A549 (cell line): ENCODE measurements at regions not wholly inside any gene's neighbourhood (a gene's known extent, or its start where the extent isn't known, plus 50 kb on each side); places are given as distances from the start of the nearest gene placed in this dataset.

Source experiments
- ATAC-seq, 2 experiments: fragments of 200-7000 bp in 1 of 2; fragments of >200 bp in 1 of 2; cut with Nextera tagmentation in 1 of 2; cut with Tn5 transposase in 1 of 2; 3 replicates each; pipeline versions ENCODE4 v1.8.0 to v1.9.1; 2018 to 2020; ENCODE audit warnings: mild to moderate bottlenecking in 1 of 2, moderate library complexity in 1 of 2
- CTCF ChIA-PET: fragments of 300-600 bp; sonication (Branson Sonifier 250); formaldehyde crosslinking; extraction: SDS; loops from one replicate; lab custom pipeline; 2021; ENCODE audit warnings: antibody characterized with exemption, inconsistent platforms; lab: Yijun Ruan, JAX
- POLR2A ChIA-PET: fragments of 350-600 bp; formaldehyde crosslinking; extraction: SDS; loops from one replicate; lab custom pipeline; 2021; ENCODE audit warnings: antibody characterized with exemption, inconsistent platforms; lab: Yijun Ruan, JAX
- DNase-seq, 2 experiments: peaks; one replicate each; pipeline versions ENCODE4 v3.0.0 to v3.0.0-alpha.2; 2011 to 2016; ENCODE audit warnings: low read depth in 1 of 2, low spot score in 1 of 2
- FAIRE-seq: peaks from 2 replicates; lab custom pipeline; 2011; peaks lifted over from hg19 to GRCh38; lab: Jason Lieb, UNC
- H3K27ac ChIP-seq, 2 experiments: fragments of >200 bp; sonication (Bioruptor Twin); formaldehyde crosslinking; 3 replicates each; pipeline ENCODE4 v1.5.1; 2016 to 2017
- H3K4me1 ChIP-seq: fragments of >200 bp; sonication (Bioruptor Twin); formaldehyde crosslinking; 3 replicates; pipeline ENCODE4 v1.6.1; 2016
- H3K4me2 ChIP-seq: fragments of >200 bp; sonication (Bioruptor Twin); formaldehyde crosslinking; 3 replicates; pipeline ENCODE4 v1.6.1; 2016
- H3K4me3 ChIP-seq: fragments of >200 bp; sonication (Bioruptor Twin); formaldehyde crosslinking; 3 replicates; pipeline ENCODE4 v1.5.1; 2016
- H3K9me3 ChIP-seq: fragments of >200 bp; sonication (Bioruptor Twin); formaldehyde crosslinking; 3 replicates; pipeline ENCODE4 v1.6.1; 2016
- CBX2 ChIP-seq: fragments of 200-600 bp; sonication (generic); IDR thresholded peaks from 2 replicates; pipeline ENCODE4 v1.6.1; 2016; ENCODE audit warnings: low read depth, mild to moderate bottlenecking, borderline replicate concordance
- CEBPB ChIP-seq, 2 experiments: fragments of >200 bp in 1 of 2; sonication (Bioruptor Twin) in 1 of 2; formaldehyde crosslinking in 1 of 2; IDR thresholded peaks; 2 replicates each; pipeline ENCODE4 v1.6.1; 2012 to 2016
- CHD4 ChIP-seq: fragments of 200-600 bp; sonication (generic); IDR thresholded peaks from 2 replicates; pipeline ENCODE4 v1.6.1; 2016; ENCODE audit warnings: antibody characterized with exemption, mild to moderate bottlenecking, borderline replicate concordance
- HMGXB4 ChIP-seq: fragments of 250-450 bp; sonication (Bioruptor Pico); IDR thresholded peaks from 2 replicates; pipeline ENCODE4 v1.5.0; 2021; ENCODE audit warnings: mild to moderate bottlenecking, moderate library complexity, borderline replicate concordance
- HOXA7 ChIP-seq: fragments of 250-450 bp; sonication (Bioruptor Pico); IDR thresholded peaks from 2 replicates; pipeline ENCODE4 v1.5.0; 2020; ENCODE audit warnings: mild to moderate bottlenecking, moderate library complexity
- HOXB5 ChIP-seq: fragments of 250-450 bp; sonication (Bioruptor Pico); IDR thresholded peaks from 2 replicates; pipeline ENCODE4 v1.5.0; 2020; ENCODE audit warnings: mild to moderate bottlenecking, moderate library complexity
- JUNB ChIP-seq: fragments of >200 bp; sonication (Bioruptor Twin); formaldehyde crosslinking; IDR thresholded peaks from 2 replicates; pipeline ENCODE4 v1.6.1; 2016
- KDM1A ChIP-seq: fragments of 200-600 bp; sonication (generic); IDR thresholded peaks from 2 replicates; pipeline ENCODE4 v1.6.1; 2016; ENCODE audit warnings: low read depth, mild to moderate bottlenecking
- RARB ChIP-seq: fragments of 250-450 bp; sonication (Bioruptor Pico); IDR thresholded peaks from 2 replicates; pipeline ENCODE4 v1.8.0; 2021; ENCODE audit warnings: mild to moderate bottlenecking, moderate library complexity
- RFX5 ChIP-seq: fragments of 450-650 bp; IDR thresholded peaks from 2 replicates; pipeline ENCODE4 v1.7.1; 2014; ENCODE audit warnings: antibody characterized with exemption, mild to moderate bottlenecking, moderate library complexity
- RNF2 ChIP-seq: fragments of 200-600 bp; sonication (generic); IDR thresholded peaks from 2 replicates; pipeline ENCODE4 v1.6.1; 2016; ENCODE audit warnings: low read depth, mild to moderate bottlenecking, antibody characterized with exemption, moderate library complexity, borderline replicate concordance
- TFCP2L1 ChIP-seq: fragments of 250-450 bp; sonication (Bioruptor Pico); IDR thresholded peaks from 2 replicates; pipeline ENCODE4 v1.5.0; 2021; ENCODE audit warnings: mild to moderate bottlenecking
- TP53 ChIP-seq: fragments of 250-450 bp; sonication (Bioruptor Pico); IDR thresholded peaks from 2 replicates; pipeline ENCODE4 v1.5.0; 2021; ENCODE audit warnings: mild to moderate bottlenecking, moderate library complexity
- ZFP36 ChIP-seq: fragments of 450-650 bp; IDR thresholded peaks from 2 replicates; pipeline ENCODE4 v1.6.1; 2014; ENCODE audit warnings: borderline replicate concordance; ENCODE audit not compliant: partially characterized antibody
- WGBS: methylation state at CpG from one replicate; pipeline ENCODE4 v1.1.6; 2017; ENCODE audit errors: missing lambda C conversion rate; 5-methylcytosine and 5-hydroxymethylcytosine counted together
- TF ChIP-seq, protein P1 (sequence below): IDR thresholded peaks from 2 replicates; pipeline ENCODE4 v1.6.1; 2012; ENCODE audit warnings: low read depth, borderline replicate concordance
- TF ChIP-seq, protein P2 (sequence below): fragments of >200 bp; sonication (Bioruptor Twin); formaldehyde crosslinking; IDR thresholded peaks from 3 replicates; pipeline ENCODE4 v1.5.1; 2016

DNA sequence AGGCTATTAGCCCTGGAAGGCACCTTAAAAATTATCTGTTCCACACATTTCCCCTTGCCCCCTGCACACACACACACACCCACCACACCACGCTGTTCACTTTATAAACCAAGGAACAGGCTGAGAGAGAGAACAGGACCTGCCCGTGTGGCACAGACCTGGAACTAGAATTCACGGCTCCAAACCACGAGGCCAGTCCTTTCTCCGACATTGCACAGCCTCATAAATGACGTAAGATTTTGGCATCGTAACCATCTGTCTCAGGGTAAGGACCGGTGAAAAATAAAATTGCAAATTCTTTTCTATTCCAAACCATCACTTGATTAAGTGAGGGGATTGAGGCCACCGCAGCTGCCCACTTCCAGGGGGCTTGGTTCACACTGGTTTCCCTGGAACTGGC is 330.3 kb downstream of the BCOR start:
- no peak overlapping the region for H3K4me2 ChIP-seq
- H3K9me3 ChIP-seq: no peaks in the 10 kb centered on the region
- ChIA-PET POLR2A (no interaction called here), CTCF (interaction anchor here (1.7 kb wide), 1 partner anchor 7 kb away, joined by 3 read pairs; no protein-coding TSS in a partner anchor)
- H3K4me1 ChIP-seq: peaks cover 23% of the 10 kb centered on the region; the same call in 2 of the 3 replicates
- FAIRE-seq (no peak), ATAC-seq (no peak), DNase-seq (no peak)
- no peak overlapping the region for H3K4me3 ChIP-seq
- TF ChIP-seq HOXA7 (CRISPR knock-in tag) (no peak), ZFP36 (no peak)
- TF ChIP-seq, protein P1, sequence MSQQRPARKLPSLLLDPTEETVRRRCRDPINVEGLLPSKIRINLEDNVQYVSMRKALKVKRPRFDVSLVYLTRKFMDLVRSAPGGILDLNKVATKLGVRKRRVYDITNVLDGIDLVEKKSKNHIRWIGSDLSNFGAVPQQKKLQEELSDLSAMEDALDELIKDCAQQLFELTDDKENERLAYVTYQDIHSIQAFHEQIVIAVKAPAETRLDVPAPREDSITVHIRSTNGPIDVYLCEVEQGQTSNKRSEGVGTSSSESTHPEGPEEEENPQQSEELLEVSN: no peak
- H3K27ac ChIP-seq: peak overlapping the region in 1 of 2 experiments; percentile 16; a peak in 1 of 6 replicates
- WGBS: 88% methylated on average over 9 of the region's 9 CpGs

- ChIA-PET CTCF (interaction anchor here (1.1 to 2.2 kb wide), 2 partner anchors 13 to 39 kb away, joined by 3 to 6 read pairs; no protein-coding TSS in a partner anchor), POLR2A (no interaction called here)
- Histone ChIP-seq H3K4me3 (no peak overlapping the region), H3K4me1 (peaks cover 35% of the 10 kb centered on the region), H3K9me3 (no peaks in the 10 kb centered on the region), H3K27ac (no peak overlapping the region), H3K4me2 (no peak overlapping the region)
- FAIRE-seq (peak; percentile 46), DNase-seq (no peak), ATAC-seq (no peak)
- TF ChIP-seq CHD4 (no peak), RNF2 (no peak), TP53 (no peak), RFX5 (no peak), TFCP2L1 (CRISPR knock-in tag) (no peak)
- 69% methylated on average over 7 of the region's 7 CpGs for WGBS
Measured at GRCh38 chrX:39769748-39770147, 328.0 kb downstream of the BCOR start.

GRCh38 chrX:39771089-39771488 is 326.7 kb downstream of the BCOR start:
- Histone ChIP-seq H3K27ac (no peak overlapping the region), H3K9me3 (no peaks in the 10 kb centered on the region), H3K4me1 (peaks cover 39% of the 10 kb centered on the region), H3K4me2 (no peak overlapping the region), H3K4me3 (no peak overlapping the region)
- no peak for ATAC-seq
- DNase-seq: no peak
- WGBS: 95% methylated on average over 5 of the region's 5 CpGs
- ChIA-PET POLR2A (no interaction called here), CTCF (interaction anchor here (1.1 kb wide), 1 partner anchor 27 kb away, joined by 3 read pairs; no protein-coding TSS in a partner anchor)
- TF ChIP-seq CBX2: no peak
- TF ChIP-seq HMGXB4: no peak
- TF ChIP-seq ZFP36: no peak
- no peak for TF ChIP-seq KDM1A
- no peak for TF ChIP-seq RARB
- TF ChIP-seq, protein P2, sequence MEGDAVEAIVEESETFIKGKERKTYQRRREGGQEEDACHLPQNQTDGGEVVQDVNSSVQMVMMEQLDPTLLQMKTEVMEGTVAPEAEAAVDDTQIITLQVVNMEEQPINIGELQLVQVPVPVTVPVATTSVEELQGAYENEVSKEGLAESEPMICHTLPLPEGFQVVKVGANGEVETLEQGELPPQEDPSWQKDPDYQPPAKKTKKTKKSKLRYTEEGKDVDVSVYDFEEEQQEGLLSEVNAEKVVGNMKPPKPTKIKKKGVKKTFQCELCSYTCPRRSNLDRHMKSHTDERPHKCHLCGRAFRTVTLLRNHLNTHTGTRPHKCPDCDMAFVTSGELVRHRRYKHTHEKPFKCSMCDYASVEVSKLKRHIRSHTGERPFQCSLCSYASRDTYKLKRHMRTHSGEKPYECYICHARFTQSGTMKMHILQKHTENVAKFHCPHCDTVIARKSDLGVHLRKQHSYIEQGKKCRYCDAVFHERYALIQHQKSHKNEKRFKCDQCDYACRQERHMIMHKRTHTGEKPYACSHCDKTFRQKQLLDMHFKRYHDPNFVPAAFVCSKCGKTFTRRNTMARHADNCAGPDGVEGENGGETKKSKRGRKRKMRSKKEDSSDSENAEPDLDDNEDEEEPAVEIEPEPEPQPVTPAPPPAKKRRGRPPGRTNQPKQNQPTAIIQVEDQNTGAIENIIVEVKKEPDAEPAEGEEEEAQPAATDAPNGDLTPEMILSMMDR: no peak
- TF ChIP-seq RFX5: no peak
- no peak for TF ChIP-seq JUNB
- TF ChIP-seq HOXB5: no peak
- TF ChIP-seq CEBPB (IDR thresholded peaks at IDR 0.05): no peak
- no peak for FAIRE-seq
